ENCODE measurements at regions not wholly inside any gene's neighbourhood (a gene's known extent, or its start where the extent isn't known, plus 50 kb on each side); places are given as distances from the start of the nearest gene placed in this dataset.
"Not testable (repeated sequence)": the region's sequence is repeated elsewhere in the genome, so short reads cannot be mapped to it uniquely, and the experiment has no call there.

GRCh38 chr6:85764844-85765243 is 122.2 kb upstream of the SYNCRIP start:
- no peak overlapping the region for H3K4me3 ChIP-seq (ENCODE audit: low read depth in 1 of 2, low read length in 2 of 2)
- 93 to 97% methylated on average over 3 of the region's 3 CpGs for WGBS, 2 donors

DNA sequence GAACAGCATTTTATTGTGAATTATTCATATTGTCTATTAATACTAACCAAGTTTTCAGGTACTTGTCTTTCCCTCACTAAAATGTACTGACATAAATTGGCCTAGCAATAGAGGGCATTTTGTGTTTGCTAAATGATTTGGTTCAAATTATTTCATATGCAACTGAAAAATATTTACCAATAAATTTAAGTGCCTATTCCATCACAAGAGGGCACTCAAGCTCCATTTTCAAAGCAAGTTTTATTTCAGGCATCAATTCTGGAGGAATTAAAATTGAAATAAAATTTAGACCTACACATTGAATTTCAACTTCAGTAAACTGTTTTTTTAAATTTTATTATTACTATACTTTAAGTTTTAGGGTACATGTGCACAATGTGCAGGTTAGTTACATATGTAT is 114.3 kb upstream of the SYNCRIP start:
- peaks cover 0 to under 1% of the 10 kb centered on the region in 2 donors for H3K4me1 ChIP-seq (ENCODE audit: control insufficient read depth in 2 of 2, insufficient read depth in 2 of 2, low read length in 1 of 2)
- no peaks in the 10 kb centered on the region for H3K27me3 ChIP-seq (ENCODE audit: control insufficient read depth in 1 of 2, insufficient read depth in 2 of 2, low read length in 2 of 2)
- no peak overlapping the region for H3K4me3 ChIP-seq (ENCODE audit: low read depth in 1 of 2, low read length in 2 of 2)
- H3K9me3 ChIP-seq (ENCODE audit: control insufficient read depth in 2 of 2, insufficient read depth in 1 of 2, low read depth in 1 of 2, low read length in 1 of 2): no peaks in the 10 kb centered on the region
- H3K27ac ChIP-seq (ENCODE audit: low read depth in 2 of 2, low read length in 1 of 2): no peak overlapping the region
- H3K36me3 ChIP-seq (ENCODE audit: control insufficient read depth in 2 of 2, insufficient read depth in 2 of 2, low read length in 1 of 2): no peaks in the 10 kb centered on the region

More at GRCh38 chr6:85764844-85765243, 122.2 kb upstream of the SYNCRIP start:
- Histone ChIP-seq H3K27ac (ENCODE audit: low read depth in 2 of 2, low read length in 1 of 2) (no peak overlapping the region), H3K4me1 (ENCODE audit: control insufficient read depth in 2 of 2, insufficient read depth in 2 of 2, low read length in 1 of 2) (no peaks in the 10 kb centered on the region), H3K27me3 (ENCODE audit: control insufficient read depth in 1 of 2, insufficient read depth in 2 of 2, low read length in 2 of 2) (no peaks in the 10 kb centered on the region), H3K9me3 (ENCODE audit: control insufficient read depth in 2 of 2, insufficient read depth in 1 of 2, low read depth in 1 of 2, low read length in 1 of 2) (no peaks in the 10 kb centered on the region), H3K36me3 (ENCODE audit: control insufficient read depth in 2 of 2, insufficient read depth in 2 of 2, low read length in 1 of 2) (no peaks in the 10 kb centered on the region)

GRCh38 chr6:85754894-85755293 is 112.2 kb upstream of the SYNCRIP start:
- 16 to 32% methylated on average over 2 of the region's 2 CpGs for WGBS, 2 donors
- Histone ChIP-seq H3K4me1 (ENCODE audit: control insufficient read depth in 2 of 2, insufficient read depth in 2 of 2, low read length in 1 of 2) (peaks cover 0 to 2% of the 10 kb centered on the region in 2 donors), H3K4me3 (ENCODE audit: low read depth in 1 of 2, low read length in 2 of 2) (no peak overlapping the region), H3K36me3 (ENCODE audit: control insufficient read depth in 2 of 2, insufficient read depth in 2 of 2, low read length in 1 of 2) (no peaks in the 10 kb centered on the region), H3K27me3 (ENCODE audit: control insufficient read depth in 1 of 2, insufficient read depth in 2 of 2, low read length in 2 of 2) (no peaks in the 10 kb centered on the region), H3K9me3 (ENCODE audit: control insufficient read depth in 2 of 2, insufficient read depth in 1 of 2, low read depth in 1 of 2, low read length in 1 of 2) (no peaks in the 10 kb centered on the region), H3K27ac (ENCODE audit: low read depth in 2 of 2, low read length in 1 of 2) (no peak overlapping the region)

GRCh38 chr6:85752602-85753001 is 109.9 kb upstream of the SYNCRIP start:
- no peak overlapping the region for H3K4me3 ChIP-seq (ENCODE audit: low read depth in 1 of 2, low read length in 2 of 2)
- H3K4me1 ChIP-seq (ENCODE audit: control insufficient read depth in 2 of 2, insufficient read depth in 2 of 2, low read length in 1 of 2): peaks cover 0 to 2% of the 10 kb centered on the region in 2 donors
- H3K36me3 ChIP-seq (ENCODE audit: control insufficient read depth in 2 of 2, insufficient read depth in 2 of 2, low read length in 1 of 2): no peaks in the 10 kb centered on the region
- H3K9me3 ChIP-seq (ENCODE audit: control insufficient read depth in 2 of 2, insufficient read depth in 1 of 2, low read depth in 1 of 2, low read length in 1 of 2): no peaks in the 10 kb centered on the region
- H3K27me3 ChIP-seq (ENCODE audit: control insufficient read depth in 1 of 2, insufficient read depth in 2 of 2, low read length in 2 of 2): no peaks in the 10 kb centered on the region
- no peak overlapping the region for H3K27ac ChIP-seq (ENCODE audit: low read depth in 2 of 2, low read length in 1 of 2)
- WGBS, 2 donors: 63 to 82% methylated on average over 5 of the region's 5 CpGs

DNA sequence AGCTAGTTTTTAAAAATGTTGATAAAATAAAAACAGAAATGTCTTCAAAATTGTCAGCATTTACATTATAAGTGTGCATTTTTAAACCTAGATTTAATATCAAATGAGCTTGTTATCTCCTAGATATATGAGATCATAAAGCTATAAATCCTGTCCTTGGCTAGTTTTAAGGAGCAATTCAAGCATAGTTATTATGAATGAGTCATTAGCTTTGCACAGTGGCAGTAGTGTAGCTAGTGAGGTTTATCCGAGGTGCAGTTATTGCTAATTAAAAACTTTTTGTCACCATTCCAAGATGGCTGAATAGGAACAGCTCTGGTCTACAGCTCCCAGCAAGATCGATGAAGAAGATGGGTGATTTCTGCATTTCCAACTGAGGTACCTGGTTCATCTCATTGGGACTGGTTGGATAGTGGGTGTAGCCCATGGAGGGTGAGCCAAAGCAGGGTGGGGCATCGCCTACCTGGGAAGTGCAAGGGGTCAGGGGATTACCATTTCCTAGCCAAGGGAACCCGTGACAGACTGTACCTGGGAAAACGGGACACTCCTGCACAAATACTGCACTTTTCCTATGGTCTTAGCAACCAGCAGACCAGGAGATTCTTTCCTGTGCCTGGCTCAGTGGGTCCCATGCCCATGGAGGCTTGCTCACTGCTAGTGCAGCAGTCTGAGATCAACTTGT is 108.8 kb upstream of the SYNCRIP start:
- Histone ChIP-seq H3K4me1 (ENCODE audit: control insufficient read depth in 2 of 2, insufficient read depth in 2 of 2, low read length in 1 of 2) (peaks cover 0 to 2% of the 10 kb centered on the region in 2 donors), H3K27me3 (ENCODE audit: control insufficient read depth in 1 of 2, insufficient read depth in 2 of 2, low read length in 2 of 2) (no peaks in the 10 kb centered on the region), H3K27ac (ENCODE audit: low read depth in 2 of 2, low read length in 1 of 2) (no peak overlapping the region), H3K4me3 (ENCODE audit: low read depth in 1 of 2, low read length in 2 of 2) (no peak overlapping the region), H3K9me3 (ENCODE audit: control insufficient read depth in 2 of 2, insufficient read depth in 1 of 2, low read depth in 1 of 2, low read length in 1 of 2) (no peaks in the 10 kb centered on the region), H3K36me3 (ENCODE audit: control insufficient read depth in 2 of 2, insufficient read depth in 2 of 2, low read length in 1 of 2) (no peaks in the 10 kb centered on the region)
- 80 to 84% methylated on average over 5 of the region's 5 CpGs for WGBS, 2 donors

DNA sequence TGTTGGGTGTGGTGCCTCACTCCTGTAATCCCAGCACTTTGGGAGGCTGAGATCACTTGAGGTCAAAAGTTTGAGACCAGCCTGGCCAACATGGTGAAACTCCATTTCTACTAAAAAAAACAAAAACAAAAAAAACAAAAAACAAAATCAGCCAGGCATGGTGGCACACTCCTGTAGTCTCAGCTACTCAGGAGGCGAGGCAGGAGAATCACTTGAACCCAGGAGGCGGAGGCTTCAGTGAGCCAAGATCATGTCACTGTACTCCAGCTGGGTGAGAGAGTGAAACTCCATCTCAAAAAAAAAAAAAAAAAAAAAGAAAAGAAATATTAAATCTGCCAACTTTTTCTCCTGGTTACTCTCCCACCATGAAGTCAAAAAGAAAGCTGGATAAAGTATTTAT is 107.5 kb upstream of the SYNCRIP start:
- H3K9me3 ChIP-seq (ENCODE audit: control insufficient read depth in 2 of 2, insufficient read depth in 1 of 2, low read depth in 1 of 2, low read length in 1 of 2); H3K27ac ChIP-seq (ENCODE audit: low read depth in 2 of 2, low read length in 1 of 2); H3K36me3 ChIP-seq (ENCODE audit: control insufficient read depth in 2 of 2, insufficient read depth in 2 of 2, low read length in 1 of 2); H3K4me1 ChIP-seq (ENCODE audit: control insufficient read depth in 2 of 2, insufficient read depth in 2 of 2, low read length in 1 of 2); H3K4me3 ChIP-seq (ENCODE audit: low read depth in 1 of 2, low read length in 2 of 2); H3K27me3 ChIP-seq (ENCODE audit: control insufficient read depth in 1 of 2, insufficient read depth in 2 of 2, low read length in 2 of 2): not testable (repeated sequence)
- 91 to 94% methylated on average over 2 of the region's 2 CpGs for WGBS, 2 donors

DNA sequence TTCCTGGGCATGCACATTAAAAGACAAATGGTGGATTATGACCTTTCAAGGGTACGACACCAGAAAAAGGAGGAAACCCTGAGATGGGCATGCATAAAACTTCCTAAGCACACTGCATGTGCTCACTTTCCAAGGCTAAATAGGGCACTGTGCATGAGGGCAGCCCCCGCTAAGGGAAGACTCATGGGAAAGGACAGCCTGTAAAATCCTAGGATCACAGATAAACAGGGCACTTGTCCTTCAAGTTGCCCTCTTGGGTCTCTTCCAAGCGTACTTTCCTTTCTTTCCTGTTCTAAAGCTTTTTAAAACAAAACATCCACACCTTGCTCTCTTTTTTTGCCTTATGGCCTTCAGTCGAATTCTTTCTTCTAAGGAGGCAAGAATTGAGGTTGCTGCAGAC is 106.5 kb upstream of the SYNCRIP start:
- Histone ChIP-seq H3K27me3 (ENCODE audit: control insufficient read depth in 1 of 2, insufficient read depth in 2 of 2, low read length in 2 of 2) (no peaks in the 10 kb centered on the region), H3K9me3 (ENCODE audit: control insufficient read depth in 2 of 2, insufficient read depth in 1 of 2, low read depth in 1 of 2, low read length in 1 of 2) (peaks cover 0 to 2% of the 10 kb centered on the region in 2 donors), H3K36me3 (ENCODE audit: control insufficient read depth in 2 of 2, insufficient read depth in 2 of 2, low read length in 1 of 2) (no peaks in the 10 kb centered on the region), H3K4me1 (ENCODE audit: control insufficient read depth in 2 of 2, insufficient read depth in 2 of 2, low read length in 1 of 2) (peaks cover 0 to 2% of the 10 kb centered on the region in 2 donors), H3K4me3 (ENCODE audit: low read depth in 1 of 2, low read length in 2 of 2) (no peak overlapping the region), H3K27ac (ENCODE audit: low read depth in 2 of 2, low read length in 1 of 2) (no peak overlapping the region)
- 66 to 77% methylated on average over 4 of the region's 4 CpGs for WGBS, 2 donors

GRCh38 chr6:85747666-85748065 is 105.0 kb upstream of the SYNCRIP start:
- H3K27ac ChIP-seq (ENCODE audit: low read depth in 2 of 2, low read length in 1 of 2): no peak overlapping the region
- H3K4me3 ChIP-seq (ENCODE audit: low read depth in 1 of 2, low read length in 2 of 2): no peak overlapping the region
- peaks cover 0 to 2% of the 10 kb centered on the region in 2 donors for H3K4me1 ChIP-seq (ENCODE audit: control insufficient read depth in 2 of 2, insufficient read depth in 2 of 2, low read length in 1 of 2)
- H3K27me3 ChIP-seq (ENCODE audit: control insufficient read depth in 1 of 2, insufficient read depth in 2 of 2, low read length in 2 of 2): no peaks in the 10 kb centered on the region
- peaks cover 0 to 2% of the 10 kb centered on the region in 2 donors for H3K9me3 ChIP-seq (ENCODE audit: control insufficient read depth in 2 of 2, insufficient read depth in 1 of 2, low read depth in 1 of 2, low read length in 1 of 2)
- H3K36me3 ChIP-seq (ENCODE audit: control insufficient read depth in 2 of 2, insufficient read depth in 2 of 2, low read length in 1 of 2): no peaks in the 10 kb centered on the region
- 34 to 36% methylated on average over 1 of the region's 1 CpG for WGBS, 2 donors

- Histone ChIP-seq H3K36me3 (ENCODE audit: control insufficient read depth in 2 of 2, insufficient read depth in 2 of 2, low read length in 1 of 2) (no peaks in the 10 kb centered on the region), H3K4me1 (ENCODE audit: control insufficient read depth in 2 of 2, insufficient read depth in 2 of 2, low read length in 1 of 2) (peaks cover 0 to 2% of the 10 kb centered on the region in 2 donors), H3K27ac (ENCODE audit: low read depth in 2 of 2, low read length in 1 of 2) (no peak overlapping the region), H3K4me3 (ENCODE audit: low read depth in 1 of 2, low read length in 2 of 2) (no peak overlapping the region), H3K9me3 (ENCODE audit: control insufficient read depth in 2 of 2, insufficient read depth in 1 of 2, low read depth in 1 of 2, low read length in 1 of 2) (peaks cover 0 to 2% of the 10 kb centered on the region in 2 donors), H3K27me3 (ENCODE audit: control insufficient read depth in 1 of 2, insufficient read depth in 2 of 2, low read length in 2 of 2) (no peaks in the 10 kb centered on the region)
Measured at GRCh38 chr6:85747093-85747492, 104.4 kb upstream of the SYNCRIP start.

GRCh38 chr6:85744433-85744970 is 101.8 kb upstream of the SYNCRIP start:
- WGBS, 2 donors: 75 to 82% methylated on average over 4 of the region's 4 CpGs
- Histone ChIP-seq H3K27ac (ENCODE audit: low read depth in 2 of 2, low read length in 1 of 2) (no peak overlapping the region), H3K27me3 (ENCODE audit: control insufficient read depth in 1 of 2, insufficient read depth in 2 of 2, low read length in 2 of 2) (no peaks in the 10 kb centered on the region)

More at GRCh38 chr6:85744433-85744970, 101.8 kb upstream of the SYNCRIP start:
- no peak overlapping the region for H3K4me3 ChIP-seq (ENCODE audit: low read depth in 1 of 2, low read length in 2 of 2)
- H3K9me3 ChIP-seq (ENCODE audit: control insufficient read depth in 2 of 2, insufficient read depth in 1 of 2, low read depth in 1 of 2, low read length in 1 of 2): peaks cover 0 to 2% of the 10 kb centered on the region in 2 donors
- H3K4me1 ChIP-seq (ENCODE audit: control insufficient read depth in 2 of 2, insufficient read depth in 2 of 2, low read length in 1 of 2): no peaks in the 10 kb centered on the region
- H3K36me3 ChIP-seq (ENCODE audit: control insufficient read depth in 2 of 2, insufficient read depth in 2 of 2, low read length in 1 of 2): no peaks in the 10 kb centered on the region

Measured in esophagus (tissue), 2 donors.